HEK293 (cell line): ENCODE measurements at regions not wholly inside any gene's neighbourhood (a gene's known extent, or its start where the extent isn't known, plus 50 kb on each side); places are given as distances from the start of the nearest gene placed in this dataset.

Experiments
- CTCF ChIA-PET: fragments of 350-600 bp; formaldehyde crosslinking; extraction: SDS; loops from one replicate; lab custom pipeline; 2021; ENCODE audit warnings: antibody characterized with exemption; lab: Yijun Ruan, JAX
- POLR2A ChIA-PET: fragments of 300-600 bp; formaldehyde crosslinking; extraction: SDS; loops from one replicate; lab custom pipeline; 2020; ENCODE audit warnings: antibody characterized with exemption, inconsistent platforms; lab: Yijun Ruan, JAX
- H3K27ac ChIP-seq: fragments of 200-500 bp; sonication (Bioruptor generic); 2 replicates; pipeline ENCODE4 v1.5.1; 2014; ENCODE audit warnings: low read depth, low read length, control low read depth, inconsistent platforms; ENCODE audit errors: extremely low read depth
- H3K36me3 ChIP-seq, 2 experiments: fragments of 200-500 bp in 1 of 2; sonication (Bioruptor generic) in 1 of 2; 1 replicate in 1 of 2; 2 replicates in 1 of 2; pipeline ENCODE4 v1.5.1; 2014 to 2017; ENCODE audit warnings: inconsistent platforms in 2 of 2, low read length in 2 of 2; ENCODE audit not compliant: control insufficient read depth in 2 of 2, insufficient read depth in 1 of 2
- H3K4me1 ChIP-seq: fragments of 200-500 bp; sonication (Bioruptor generic); 2 replicates; pipeline ENCODE4 v1.5.1; 2014; ENCODE audit warnings: mild to moderate bottlenecking, low read length, inconsistent platforms; ENCODE audit not compliant: control insufficient read depth, insufficient read depth
- H3K4me3 ChIP-seq: 2 replicates; pipeline ENCODE4 v1.5.1; 2011; ENCODE audit warnings: low read depth, mild to moderate bottlenecking, control low read depth, low read length, moderate library complexity
- H3K9me3 ChIP-seq: fragments of 200-500 bp; sonication (Bioruptor generic); 2 replicates; pipeline ENCODE4 v1.5.1; 2014; ENCODE audit warnings: low read depth, low read length, inconsistent platforms; ENCODE audit not compliant: control insufficient read depth, insufficient read depth
- FEZF1 ChIP-seq: fragments of 450-650 bp; formaldehyde crosslinking; IDR thresholded peaks from 2 replicates; pipeline ENCODE4 v1.5.1; 2016; ENCODE audit warnings: missing biosample characterization, missing genetic modification characterization
- KLF8 ChIP-seq: fragments of 450-650 bp; formaldehyde crosslinking; IDR thresholded peaks from 2 replicates; pipeline ENCODE4 v1.5.1; 2016; ENCODE audit warnings: missing biosample characterization, missing genetic modification characterization
- MZF1 ChIP-seq: fragments of 450-650 bp; formaldehyde crosslinking; IDR thresholded peaks from 2 replicates; pipeline ENCODE4 v1.5.1; 2017; ENCODE audit warnings: missing biosample characterization, missing genetic modification characterization, borderline replicate concordance
- TCF7L2 ChIP-seq: IDR thresholded peaks from 2 replicates; pipeline ENCODE4 v1.6.1; 2011; ENCODE audit warnings: low read depth, mild to moderate bottlenecking, inconsistent platforms, low read length, moderate library complexity, borderline replicate concordance
- YY1 ChIP-seq: fragments of 450-650 bp; formaldehyde crosslinking; IDR thresholded peaks from 2 replicates; pipeline ENCODE4 v1.5.1; 2018; ENCODE audit warnings: missing biosample characterization, missing genetic modification characterization
- ZBTB7A ChIP-seq: fragments of 450-650 bp; formaldehyde crosslinking; IDR thresholded peaks from 2 replicates; pipeline ENCODE4 v1.5.1; 2016; ENCODE audit warnings: low read depth, missing biosample characterization, missing genetic modification characterization
- ZNF133 ChIP-seq: fragments of 450-650 bp; formaldehyde crosslinking; IDR thresholded peaks from 2 replicates; pipeline ENCODE4 v1.5.1; 2016; ENCODE audit warnings: missing biosample characterization, missing genetic modification characterization
- ZNF16 ChIP-seq: fragments of 450-650 bp; formaldehyde crosslinking; IDR thresholded peaks from 2 replicates; pipeline ENCODE4 v1.5.1; 2016; ENCODE audit warnings: low read depth, missing biosample characterization, missing genetic modification characterization
- ZNF19 ChIP-seq: fragments of 450-650 bp; formaldehyde crosslinking; IDR thresholded peaks from 2 replicates; pipeline ENCODE4; 2016; ENCODE audit warnings: missing biosample characterization, missing genetic modification characterization, low read depth
- ZNF221 ChIP-seq: fragments of 450-650 bp; formaldehyde crosslinking; IDR thresholded peaks from 2 replicates; pipeline ENCODE4 v1.5.1; 2017; ENCODE audit warnings: missing biosample characterization, missing genetic modification characterization, borderline replicate concordance
- ZNF248 ChIP-seq: fragments of 450-650 bp; formaldehyde crosslinking; IDR thresholded peaks from 2 replicates; pipeline ENCODE4 v1.5.1; 2017; ENCODE audit warnings: missing biosample characterization, missing genetic modification characterization
- ZNF433 ChIP-seq: fragments of 450-650 bp; formaldehyde crosslinking; IDR thresholded peaks from 2 replicates; pipeline ENCODE4 v1.5.1; 2016; ENCODE audit warnings: missing biosample characterization, missing genetic modification characterization, low read depth
- ZNF549 ChIP-seq: fragments of 450-650 bp; IDR thresholded peaks from 2 replicates; pipeline ENCODE4 v1.5.1; 2018; ENCODE audit warnings: missing biosample characterization, missing genetic modification characterization, mild to moderate bottlenecking, inconsistent platforms, moderate library complexity
- ZNF596 ChIP-seq: fragments of 450-650 bp; IDR thresholded peaks from 2 replicates; pipeline ENCODE4 v1.5.0; 2018; ENCODE audit warnings: missing biosample characterization, mild to moderate bottlenecking, missing genetic modification characterization, moderate library complexity
- ZNF610 ChIP-seq: fragments of 450-650 bp; formaldehyde crosslinking; IDR thresholded peaks from 2 replicates; pipeline ENCODE4 v1.5.1; 2016; ENCODE audit warnings: missing biosample characterization, missing genetic modification characterization, borderline replicate concordance
- ZNF792 ChIP-seq: fragments of 450-650 bp; formaldehyde crosslinking; IDR thresholded peaks from 2 replicates; pipeline ENCODE4 v1.5.1; 2016; ENCODE audit warnings: missing biosample characterization, missing genetic modification characterization
- ZNF837 ChIP-seq: fragments of 450-650 bp; formaldehyde crosslinking; IDR thresholded peaks from 2 replicates; pipeline ENCODE4 v1.5.1; 2016; ENCODE audit warnings: missing biosample characterization, missing genetic modification characterization
- TF ChIP-seq, protein P1 (sequence below): fragments of 450-650 bp; formaldehyde crosslinking; IDR thresholded peaks from 2 replicates; pipeline ENCODE4 v1.5.1; 2016; ENCODE audit warnings: missing biosample characterization, missing genetic modification characterization, borderline replicate concordance
- TF ChIP-seq, protein P2 (sequence below): fragments of 450-650 bp; formaldehyde crosslinking; IDR thresholded peaks from 2 replicates; pipeline ENCODE4 v1.5.1; 2016; ENCODE audit warnings: missing biosample characterization, missing genetic modification characterization
- TF ChIP-seq, protein P3 (sequence below): fragments of 450-650 bp; formaldehyde crosslinking; IDR thresholded peaks from 2 replicates; pipeline ENCODE4 v1.5.1; 2016; ENCODE audit warnings: missing biosample characterization, missing genetic modification characterization
- TF ChIP-seq, protein P4 (sequence below): fragments of 450-650 bp; formaldehyde crosslinking; IDR thresholded peaks from 2 replicates; pipeline ENCODE4 v1.5.0; 2017; ENCODE audit warnings: missing biosample characterization, missing genetic modification characterization, borderline replicate concordance

DNA sequence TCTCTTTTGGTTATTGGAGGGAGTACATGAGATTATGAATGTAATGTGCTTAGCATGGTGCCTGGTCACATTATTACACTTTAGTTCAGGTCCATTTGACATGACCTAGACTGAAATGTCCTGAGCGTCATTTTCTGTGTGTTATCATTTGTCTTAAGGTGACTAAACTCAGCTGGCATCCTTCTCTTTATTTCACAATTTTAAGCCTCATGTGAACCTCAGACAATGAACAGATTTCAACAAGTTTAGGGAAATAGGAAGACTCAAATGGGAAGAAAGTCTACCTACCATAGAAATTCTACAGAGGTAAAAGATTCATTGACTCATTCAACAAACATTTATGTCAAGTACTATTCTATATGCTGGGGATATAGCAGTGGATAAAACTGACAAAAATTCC lies 70.2 kb upstream of the EXOC6 start:
- ChIA-PET POLR2A (no interaction called here), CTCF (no interaction called here)
- H3K27ac ChIP-seq = no peak overlapping the region

DNA sequence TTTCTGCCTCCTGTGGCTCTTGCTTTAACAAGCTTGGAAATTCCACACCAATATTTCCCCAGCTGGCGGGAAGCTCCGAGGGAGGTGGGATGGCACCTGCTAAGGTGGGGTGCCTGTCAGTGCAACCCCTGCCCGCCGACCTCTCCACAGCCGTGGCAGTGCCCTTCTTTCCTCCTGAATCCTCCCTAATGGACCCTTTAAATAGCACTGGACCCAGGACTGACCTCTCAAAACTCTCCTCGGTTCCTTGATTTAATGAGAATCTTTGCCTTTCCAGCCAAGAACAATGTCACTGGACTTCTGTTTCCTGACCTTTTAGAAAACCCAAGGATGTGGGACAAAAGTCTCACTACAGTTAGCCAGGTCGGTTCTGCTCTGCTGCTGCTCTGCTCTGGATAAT lies 63.2 kb upstream of the EXOC6 start:
- no peaks in the 10 kb centered on the region for H3K9me3 ChIP-seq
- CTCF ChIA-PET = no interaction called here
- TF ChIP-seq, protein P1, sequence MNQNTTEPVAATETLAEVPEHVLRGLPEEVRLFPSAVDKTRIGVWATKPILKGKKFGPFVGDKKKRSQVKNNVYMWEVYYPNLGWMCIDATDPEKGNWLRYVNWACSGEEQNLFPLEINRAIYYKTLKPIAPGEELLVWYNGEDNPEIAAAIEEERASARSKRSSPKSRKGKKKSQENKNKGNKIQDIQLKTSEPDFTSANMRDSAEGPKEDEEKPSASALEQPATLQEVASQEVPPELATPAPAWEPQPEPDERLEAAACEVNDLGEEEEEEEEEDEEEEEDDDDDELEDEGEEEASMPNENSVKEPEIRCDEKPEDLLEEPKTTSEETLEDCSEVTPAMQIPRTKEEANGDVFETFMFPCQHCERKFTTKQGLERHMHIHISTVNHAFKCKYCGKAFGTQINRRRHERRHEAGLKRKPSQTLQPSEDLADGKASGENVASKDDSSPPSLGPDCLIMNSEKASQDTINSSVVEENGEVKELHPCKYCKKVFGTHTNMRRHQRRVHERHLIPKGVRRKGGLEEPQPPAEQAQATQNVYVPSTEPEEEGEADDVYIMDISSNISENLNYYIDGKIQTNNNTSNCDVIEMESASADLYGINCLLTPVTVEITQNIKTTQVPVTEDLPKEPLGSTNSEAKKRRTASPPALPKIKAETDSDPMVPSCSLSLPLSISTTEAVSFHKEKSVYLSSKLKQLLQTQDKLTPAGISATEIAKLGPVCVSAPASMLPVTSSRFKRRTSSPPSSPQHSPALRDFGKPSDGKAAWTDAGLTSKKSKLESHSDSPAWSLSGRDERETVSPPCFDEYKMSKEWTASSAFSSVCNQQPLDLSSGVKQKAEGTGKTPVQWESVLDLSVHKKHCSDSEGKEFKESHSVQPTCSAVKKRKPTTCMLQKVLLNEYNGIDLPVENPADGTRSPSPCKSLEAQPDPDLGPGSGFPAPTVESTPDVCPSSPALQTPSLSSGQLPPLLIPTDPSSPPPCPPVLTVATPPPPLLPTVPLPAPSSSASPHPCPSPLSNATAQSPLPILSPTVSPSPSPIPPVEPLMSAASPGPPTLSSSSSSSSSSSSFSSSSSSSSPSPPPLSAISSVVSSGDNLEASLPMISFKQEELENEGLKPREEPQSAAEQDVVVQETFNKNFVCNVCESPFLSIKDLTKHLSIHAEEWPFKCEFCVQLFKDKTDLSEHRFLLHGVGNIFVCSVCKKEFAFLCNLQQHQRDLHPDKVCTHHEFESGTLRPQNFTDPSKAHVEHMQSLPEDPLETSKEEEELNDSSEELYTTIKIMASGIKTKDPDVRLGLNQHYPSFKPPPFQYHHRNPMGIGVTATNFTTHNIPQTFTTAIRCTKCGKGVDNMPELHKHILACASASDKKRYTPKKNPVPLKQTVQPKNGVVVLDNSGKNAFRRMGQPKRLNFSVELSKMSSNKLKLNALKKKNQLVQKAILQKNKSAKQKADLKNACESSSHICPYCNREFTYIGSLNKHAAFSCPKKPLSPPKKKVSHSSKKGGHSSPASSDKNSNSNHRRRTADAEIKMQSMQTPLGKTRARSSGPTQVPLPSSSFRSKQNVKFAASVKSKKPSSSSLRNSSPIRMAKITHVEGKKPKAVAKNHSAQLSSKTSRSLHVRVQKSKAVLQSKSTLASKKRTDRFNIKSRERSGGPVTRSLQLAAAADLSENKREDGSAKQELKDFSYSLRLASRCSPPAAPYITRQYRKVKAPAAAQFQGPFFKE = no peak
- TF ChIP-seq, protein P2, sequence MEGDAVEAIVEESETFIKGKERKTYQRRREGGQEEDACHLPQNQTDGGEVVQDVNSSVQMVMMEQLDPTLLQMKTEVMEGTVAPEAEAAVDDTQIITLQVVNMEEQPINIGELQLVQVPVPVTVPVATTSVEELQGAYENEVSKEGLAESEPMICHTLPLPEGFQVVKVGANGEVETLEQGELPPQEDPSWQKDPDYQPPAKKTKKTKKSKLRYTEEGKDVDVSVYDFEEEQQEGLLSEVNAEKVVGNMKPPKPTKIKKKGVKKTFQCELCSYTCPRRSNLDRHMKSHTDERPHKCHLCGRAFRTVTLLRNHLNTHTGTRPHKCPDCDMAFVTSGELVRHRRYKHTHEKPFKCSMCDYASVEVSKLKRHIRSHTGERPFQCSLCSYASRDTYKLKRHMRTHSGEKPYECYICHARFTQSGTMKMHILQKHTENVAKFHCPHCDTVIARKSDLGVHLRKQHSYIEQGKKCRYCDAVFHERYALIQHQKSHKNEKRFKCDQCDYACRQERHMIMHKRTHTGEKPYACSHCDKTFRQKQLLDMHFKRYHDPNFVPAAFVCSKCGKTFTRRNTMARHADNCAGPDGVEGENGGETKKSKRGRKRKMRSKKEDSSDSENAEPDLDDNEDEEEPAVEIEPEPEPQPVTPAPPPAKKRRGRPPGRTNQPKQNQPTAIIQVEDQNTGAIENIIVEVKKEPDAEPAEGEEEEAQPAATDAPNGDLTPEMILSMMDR (tag by site-specific recombination) = no peak
- TF ChIP-seq, protein P3, sequence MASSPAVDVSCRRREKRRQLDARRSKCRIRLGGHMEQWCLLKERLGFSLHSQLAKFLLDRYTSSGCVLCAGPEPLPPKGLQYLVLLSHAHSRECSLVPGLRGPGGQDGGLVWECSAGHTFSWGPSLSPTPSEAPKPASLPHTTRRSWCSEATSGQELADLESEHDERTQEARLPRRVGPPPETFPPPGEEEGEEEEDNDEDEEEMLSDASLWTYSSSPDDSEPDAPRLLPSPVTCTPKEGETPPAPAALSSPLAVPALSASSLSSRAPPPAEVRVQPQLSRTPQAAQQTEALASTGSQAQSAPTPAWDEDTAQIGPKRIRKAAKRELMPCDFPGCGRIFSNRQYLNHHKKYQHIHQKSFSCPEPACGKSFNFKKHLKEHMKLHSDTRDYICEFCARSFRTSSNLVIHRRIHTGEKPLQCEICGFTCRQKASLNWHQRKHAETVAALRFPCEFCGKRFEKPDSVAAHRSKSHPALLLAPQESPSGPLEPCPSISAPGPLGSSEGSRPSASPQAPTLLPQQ (tag by site-specific recombination) = no peak
- TF ChIP-seq FEZF1 (tag by site-specific recombination) (no peak), ZNF248 (tag by site-specific recombination) (no peak), ZBTB7A (tag by site-specific recombination) (no peak), YY1 (tag by site-specific recombination) (no peak), ZNF596 (tag by site-specific recombination) (no peak), ZNF16 (tag by site-specific recombination) (no peak), ZNF610 (tag by site-specific recombination) (no peak), ZNF792 (tag by site-specific recombination) (no peak), ZNF549 (tag by site-specific recombination) (no peak)
- TF ChIP-seq, all 188 proteins: peak for 0
- no peak overlapping the region for H3K4me3 ChIP-seq
- no peak overlapping the region for H3K27ac ChIP-seq
- H3K4me1 ChIP-seq = no peaks in the 10 kb centered on the region
- POLR2A ChIA-PET = no interaction called here
- H3K36me3 ChIP-seq = no peaks in the 10 kb centered on the region

More for the DNA sequence above, 70.2 kb upstream of the EXOC6 start:
- H3K36me3 ChIP-seq = no peaks in the 10 kb centered on the region
- no peaks in the 10 kb centered on the region for H3K4me1 ChIP-seq
- no peaks in the 10 kb centered on the region for H3K9me3 ChIP-seq
- no peak for TF ChIP-seq ZNF433 (tag by site-specific recombination)
- TF ChIP-seq ZNF837 = no peak
- TF ChIP-seq KLF8 (tag by site-specific recombination) = no peak
- TF ChIP-seq, protein P4, sequence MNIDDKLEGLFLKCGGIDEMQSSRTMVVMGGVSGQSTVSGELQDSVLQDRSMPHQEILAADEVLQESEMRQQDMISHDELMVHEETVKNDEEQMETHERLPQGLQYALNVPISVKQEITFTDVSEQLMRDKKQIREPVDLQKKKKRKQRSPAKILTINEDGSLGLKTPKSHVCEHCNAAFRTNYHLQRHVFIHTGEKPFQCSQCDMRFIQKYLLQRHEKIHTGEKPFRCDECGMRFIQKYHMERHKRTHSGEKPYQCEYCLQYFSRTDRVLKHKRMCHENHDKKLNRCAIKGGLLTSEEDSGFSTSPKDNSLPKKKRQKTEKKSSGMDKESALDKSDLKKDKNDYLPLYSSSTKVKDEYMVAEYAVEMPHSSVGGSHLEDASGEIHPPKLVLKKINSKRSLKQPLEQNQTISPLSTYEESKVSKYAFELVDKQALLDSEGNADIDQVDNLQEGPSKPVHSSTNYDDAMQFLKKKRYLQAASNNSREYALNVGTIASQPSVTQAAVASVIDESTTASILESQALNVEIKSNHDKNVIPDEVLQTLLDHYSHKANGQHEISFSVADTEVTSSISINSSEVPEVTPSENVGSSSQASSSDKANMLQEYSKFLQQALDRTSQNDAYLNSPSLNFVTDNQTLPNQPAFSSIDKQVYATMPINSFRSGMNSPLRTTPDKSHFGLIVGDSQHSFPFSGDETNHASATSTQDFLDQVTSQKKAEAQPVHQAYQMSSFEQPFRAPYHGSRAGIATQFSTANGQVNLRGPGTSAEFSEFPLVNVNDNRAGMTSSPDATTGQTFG = no peak
- no peak for TF ChIP-seq ZNF19 (tag by site-specific recombination)
- no peak for TF ChIP-seq TCF7L2
- TF ChIP-seq MZF1 (tag by site-specific recombination) = no peak
- no peak for TF ChIP-seq ZNF221 (tag by site-specific recombination)
- no peak for TF ChIP-seq ZNF133 (tag by site-specific recombination)
- H3K4me3 ChIP-seq = no peak overlapping the region
